Muscle layer of colon (tissue), 2 donors: ENCODE measurements at regions not wholly inside any gene's neighbourhood (a gene's known extent, or its start where the extent isn't known, plus 50 kb on each side); places are given as distances from the start of the nearest gene placed in this dataset.

Source experiments
- H3K27ac ChIP-seq: one replicate; pipeline ENCODE4 v1.7.0; 2013; ENCODE audit warnings: low read depth, mild to moderate bottlenecking, low read length, moderate library complexity
- H3K27me3 ChIP-seq, 2 donors: one replicate each; pipeline ENCODE4 v1.7.0; 2013; ENCODE audit warnings: low read length in 2 of 2, mild to moderate bottlenecking in 2 of 2; ENCODE audit not compliant: insufficient read depth in 2 of 2, control insufficient read depth in 1 of 2
- H3K36me3 ChIP-seq: one replicate; pipeline ENCODE4 v1.7.0; 2013; ENCODE audit warnings: mild to moderate bottlenecking, low read length; ENCODE audit not compliant: insufficient read depth
- H3K4me1 ChIP-seq: one replicate; pipeline ENCODE4 v1.7.0; 2013; ENCODE audit warnings: mild to moderate bottlenecking, low read length; ENCODE audit not compliant: insufficient read depth
- H3K4me3 ChIP-seq, 2 donors: one replicate each; pipeline ENCODE4 v1.7.0; 2013; ENCODE audit warnings: low read length in 2 of 2, low read depth in 1 of 2, mild to moderate bottlenecking in 1 of 2, moderate library complexity in 1 of 2
- H3K9ac ChIP-seq: one replicate; pipeline ENCODE4 v1.7.0; 2013; ENCODE audit warnings: low read length
- H3K9me3 ChIP-seq: one replicate; pipeline ENCODE4 v1.7.0; 2013; ENCODE audit warnings: mild to moderate bottlenecking, low read length
- donor health status: abdominal sarcoma.
- donor health status: Adenocarcinoma of cecum.

GRCh38 chr21:35426469-35426868 is 377.4 kb upstream of the RUNX1 start:
- no peaks in the 10 kb centered on the region for H3K9me3 ChIP-seq
- H3K36me3 ChIP-seq: no peaks in the 10 kb centered on the region

GRCh38 chr21:35424122-35424521 is 375.0 kb upstream of the RUNX1 start:
- H3K36me3 ChIP-seq: no peaks in the 10 kb centered on the region
- no peak overlapping the region for H3K4me3 ChIP-seq
- H3K27me3 ChIP-seq: peaks cover 0 to 7% of the 10 kb centered on the region in 2 donors
- H3K4me1 ChIP-seq: no peaks in the 10 kb centered on the region
- H3K9ac ChIP-seq: no peak overlapping the region
- no peak overlapping the region for H3K27ac ChIP-seq
- no peaks in the 10 kb centered on the region for H3K9me3 ChIP-seq

More at GRCh38 chr21:35426469-35426868, 377.4 kb upstream of the RUNX1 start:
- H3K4me3 ChIP-seq: no peak overlapping the region
- no peak overlapping the region for H3K9ac ChIP-seq
- no peaks in the 10 kb centered on the region for H3K4me1 ChIP-seq
- no peak overlapping the region for H3K27ac ChIP-seq
- peaks cover 0 to 7% of the 10 kb centered on the region in 2 donors for H3K27me3 ChIP-seq

GRCh38 chr21:35423709-35424108 is 374.6 kb upstream of the RUNX1 start:
- H3K4me1 ChIP-seq: no peaks in the 10 kb centered on the region
- H3K4me3 ChIP-seq: no peak overlapping the region
- no peak overlapping the region for H3K9ac ChIP-seq
- no peaks in the 10 kb centered on the region for H3K36me3 ChIP-seq
- H3K27me3 ChIP-seq: peaks cover 0 to 7% of the 10 kb centered on the region in 2 donors
- H3K27ac ChIP-seq: no peak overlapping the region
- H3K9me3 ChIP-seq: no peaks in the 10 kb centered on the region

- no peak overlapping the region for H3K9ac ChIP-seq
- no peaks in the 10 kb centered on the region for H3K9me3 ChIP-seq
- H3K27ac ChIP-seq: no peak overlapping the region
- H3K4me1 ChIP-seq: no peaks in the 10 kb centered on the region
- no peak overlapping the region for H3K4me3 ChIP-seq
- no peaks in the 10 kb centered on the region for H3K36me3 ChIP-seq
- no peaks in the 10 kb centered on the region for H3K27me3 ChIP-seq
Measured at GRCh38 chr21:35422011-35422410, 372.9 kb upstream of the RUNX1 start.

- Histone ChIP-seq H3K27me3 (no peaks in the 10 kb centered on the region), H3K4me3 (no peak overlapping the region), H3K9me3 (no peaks in the 10 kb centered on the region), H3K27ac (no peak overlapping the region), H3K36me3 (no peaks in the 10 kb centered on the region), H3K9ac (no peak overlapping the region), H3K4me1 (no peaks in the 10 kb centered on the region)
Measured at GRCh38 chr21:35421221-35421620, 372.1 kb upstream of the RUNX1 start.

- Histone ChIP-seq H3K4me3 (no peak overlapping the region), H3K4me1 (no peaks in the 10 kb centered on the region), H3K27me3 (no peaks in the 10 kb centered on the region), H3K36me3 (no peaks in the 10 kb centered on the region), H3K9ac (no peak overlapping the region), H3K9me3 (no peaks in the 10 kb centered on the region), H3K27ac (no peak overlapping the region)
Measured at GRCh38 chr21:35420656-35421055, 371.6 kb upstream of the RUNX1 start.

GRCh38 chr21:35417762-35418161 is 368.7 kb upstream of the RUNX1 start:
- Histone ChIP-seq H3K4me3 (no peak overlapping the region), H3K9ac (no peak overlapping the region), H3K27me3 (no peaks in the 10 kb centered on the region), H3K27ac (no peak overlapping the region), H3K4me1 (no peaks in the 10 kb centered on the region), H3K9me3 (no peaks in the 10 kb centered on the region), H3K36me3 (no peaks in the 10 kb centered on the region)

- H3K27me3 ChIP-seq: no peaks in the 10 kb centered on the region
- H3K9me3 ChIP-seq: no peaks in the 10 kb centered on the region
- H3K27ac ChIP-seq: no peak overlapping the region
- H3K36me3 ChIP-seq: no peaks in the 10 kb centered on the region
- H3K9ac ChIP-seq: no peak overlapping the region
- H3K4me3 ChIP-seq: no peak overlapping the region
- no peaks in the 10 kb centered on the region for H3K4me1 ChIP-seq
Measured at GRCh38 chr21:35416866-35417489, 367.9 kb upstream of the RUNX1 start.

GRCh38 chr21:35414507-35415139 is 365.5 kb upstream of the RUNX1 start:
- Histone ChIP-seq H3K27ac (no peak overlapping the region), H3K4me3 (no peak overlapping the region), H3K27me3 (no peaks in the 10 kb centered on the region), H3K36me3 (no peaks in the 10 kb centered on the region), H3K4me1 (no peaks in the 10 kb centered on the region), H3K9me3 (no peaks in the 10 kb centered on the region), H3K9ac (no peak overlapping the region)

GRCh38 chr21:35414056-35414455 is 365.0 kb upstream of the RUNX1 start:
- Histone ChIP-seq H3K4me3 (no peak overlapping the region), H3K9ac (no peak overlapping the region), H3K4me1 (no peaks in the 10 kb centered on the region), H3K9me3 (no peaks in the 10 kb centered on the region), H3K27me3 (no peaks in the 10 kb centered on the region), H3K36me3 (no peaks in the 10 kb centered on the region), H3K27ac (no peak overlapping the region)

GRCh38 chr21:35412231-35412630 is 363.1 kb upstream of the RUNX1 start:
- no peak overlapping the region for H3K27ac ChIP-seq
- H3K36me3 ChIP-seq: no peaks in the 10 kb centered on the region
- H3K4me1 ChIP-seq: no peaks in the 10 kb centered on the region
- H3K27me3 ChIP-seq: no peaks in the 10 kb centered on the region
- no peak overlapping the region for H3K9ac ChIP-seq
- H3K9me3 ChIP-seq: no peaks in the 10 kb centered on the region
- no peak overlapping the region for H3K4me3 ChIP-seq

- H3K27ac ChIP-seq: no peak overlapping the region
- H3K9me3 ChIP-seq: no peaks in the 10 kb centered on the region
- H3K27me3 ChIP-seq: no peaks in the 10 kb centered on the region
- no peaks in the 10 kb centered on the region for H3K36me3 ChIP-seq
- H3K4me1 ChIP-seq: no peaks in the 10 kb centered on the region
- no peak overlapping the region for H3K9ac ChIP-seq
- H3K4me3 ChIP-seq: no peak overlapping the region
Measured at GRCh38 chr21:35411434-35411833, 362.3 kb upstream of the RUNX1 start.
